ENCODE measurements at regions not wholly inside any gene's neighbourhood (a gene's known extent, or its start where the extent isn't known, plus 50 kb on each side); places are given as distances from the start of the nearest gene placed in this dataset.

DNA sequence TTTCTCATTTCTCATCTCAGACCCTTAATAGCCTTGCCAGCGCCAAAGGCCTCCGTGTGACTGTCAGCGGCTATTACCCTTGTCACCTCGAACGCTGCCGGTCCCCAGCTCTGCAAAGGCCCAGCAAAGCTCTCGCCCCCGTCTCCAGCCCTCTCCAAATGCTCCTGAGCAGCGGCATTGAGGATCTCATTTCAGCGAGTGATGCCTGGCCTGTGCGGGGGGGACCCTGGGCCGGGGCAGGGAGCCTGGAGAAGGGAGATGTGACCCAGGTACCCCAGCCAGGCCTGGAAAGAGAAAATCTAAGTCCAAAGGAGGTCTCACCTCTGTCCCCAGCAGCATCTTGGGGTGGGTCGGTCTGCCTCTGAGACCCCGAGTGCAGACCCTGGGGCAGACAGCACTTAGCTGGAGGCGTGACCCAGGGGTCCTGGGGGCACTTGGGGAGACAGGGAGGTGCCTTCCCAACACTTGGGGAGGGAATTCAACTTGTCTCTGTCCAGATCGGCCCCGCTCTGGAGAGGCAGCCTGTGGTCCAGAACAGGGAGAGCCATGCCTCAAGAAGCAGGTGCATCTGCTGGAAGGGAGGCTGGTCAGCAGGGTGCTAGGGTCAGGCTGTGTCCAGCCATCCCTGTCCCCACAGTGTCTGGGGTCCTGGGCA lies 521.3 kb downstream of the TBC1D22A start:
- no peak overlapping the region for H3K4me3 ChIP-seq (ENCODE audit: low read depth, low read length)
- TF ChIP-seq, protein P1, sequence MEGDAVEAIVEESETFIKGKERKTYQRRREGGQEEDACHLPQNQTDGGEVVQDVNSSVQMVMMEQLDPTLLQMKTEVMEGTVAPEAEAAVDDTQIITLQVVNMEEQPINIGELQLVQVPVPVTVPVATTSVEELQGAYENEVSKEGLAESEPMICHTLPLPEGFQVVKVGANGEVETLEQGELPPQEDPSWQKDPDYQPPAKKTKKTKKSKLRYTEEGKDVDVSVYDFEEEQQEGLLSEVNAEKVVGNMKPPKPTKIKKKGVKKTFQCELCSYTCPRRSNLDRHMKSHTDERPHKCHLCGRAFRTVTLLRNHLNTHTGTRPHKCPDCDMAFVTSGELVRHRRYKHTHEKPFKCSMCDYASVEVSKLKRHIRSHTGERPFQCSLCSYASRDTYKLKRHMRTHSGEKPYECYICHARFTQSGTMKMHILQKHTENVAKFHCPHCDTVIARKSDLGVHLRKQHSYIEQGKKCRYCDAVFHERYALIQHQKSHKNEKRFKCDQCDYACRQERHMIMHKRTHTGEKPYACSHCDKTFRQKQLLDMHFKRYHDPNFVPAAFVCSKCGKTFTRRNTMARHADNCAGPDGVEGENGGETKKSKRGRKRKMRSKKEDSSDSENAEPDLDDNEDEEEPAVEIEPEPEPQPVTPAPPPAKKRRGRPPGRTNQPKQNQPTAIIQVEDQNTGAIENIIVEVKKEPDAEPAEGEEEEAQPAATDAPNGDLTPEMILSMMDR (IDR thresholded peaks at IDR 0.05; ENCODE audit: low read depth, low read length, missing control alignments), result no peak
- no peak for DNase-seq (ENCODE audit: low read depth)

GRCh38 chr22:47282851-47283250 lies 520.4 kb downstream of the TBC1D22A start:
- TF ChIP-seq, protein P1 (IDR thresholded peaks at IDR 0.05; ENCODE audit: low read depth, low read length, missing control alignments), result no peak
- no peak for DNase-seq (ENCODE audit: low read depth)
- no peak overlapping the region for H3K4me3 ChIP-seq (ENCODE audit: low read depth, low read length)

DNA sequence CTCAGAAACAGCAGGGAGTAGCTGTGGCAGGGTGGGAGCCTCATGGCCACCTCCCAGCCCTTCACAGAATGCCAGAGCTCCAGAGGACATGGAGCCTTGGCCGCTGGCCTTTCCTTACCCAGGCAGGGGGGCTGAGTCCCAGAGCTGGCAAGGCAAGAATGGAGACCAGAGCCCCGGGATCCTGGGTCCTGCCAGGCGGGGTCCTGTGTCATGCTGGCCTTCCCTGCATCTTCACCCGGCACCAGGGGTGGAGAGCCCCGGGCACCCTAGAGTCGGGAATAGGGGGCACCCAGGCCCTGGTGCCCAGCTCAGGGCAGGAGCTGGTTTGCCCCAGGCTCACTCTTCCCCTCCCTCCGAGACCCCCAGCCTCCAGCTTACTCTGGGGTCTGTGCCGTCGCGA lies 519.9 kb downstream of the TBC1D22A start:
- TF ChIP-seq, protein P1 (IDR thresholded peaks at IDR 0.05; ENCODE audit: low read depth, low read length, missing control alignments), result no peak
- no peak overlapping the region for H3K4me3 ChIP-seq (ENCODE audit: low read depth, low read length)
- no peak for DNase-seq (ENCODE audit: low read depth)

- no peak for DNase-seq (ENCODE audit: low read depth)
- no peak overlapping the region for H3K4me3 ChIP-seq (ENCODE audit: low read depth, low read length)
- TF ChIP-seq, protein P1 (IDR thresholded peaks at IDR 0.05; ENCODE audit: low read depth, low read length, missing control alignments), result no peak
These were observed 519.0 kb downstream of the TBC1D22A start for GRCh38 chr22:47281126-47282106.

DNA sequence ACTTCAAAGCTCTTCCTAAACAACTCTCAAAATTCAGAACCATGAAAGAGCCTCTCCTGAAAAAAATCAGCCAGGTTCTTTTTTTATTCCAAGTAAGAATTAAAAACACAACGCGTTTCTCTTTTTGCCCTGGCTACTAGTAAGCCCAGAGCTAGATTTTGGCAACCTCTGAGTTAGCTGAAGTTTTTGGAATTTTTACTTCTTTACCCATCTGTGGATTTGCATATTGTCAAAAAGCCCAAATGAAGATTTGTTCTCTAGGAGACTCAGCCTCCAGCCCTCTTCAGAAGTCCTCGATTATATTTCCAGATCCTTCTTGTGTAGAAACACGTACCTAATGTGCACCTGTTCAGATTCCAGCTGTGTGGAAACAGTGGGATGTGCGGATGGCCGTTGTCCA lies 517.9 kb downstream of the TBC1D22A start:
- no peak for DNase-seq (ENCODE audit: low read depth)
- TF ChIP-seq, protein P1 (IDR thresholded peaks at IDR 0.05; ENCODE audit: low read depth, low read length, missing control alignments), result no peak
- H3K4me3 ChIP-seq (ENCODE audit: low read depth, low read length), result no peak overlapping the region

DNA sequence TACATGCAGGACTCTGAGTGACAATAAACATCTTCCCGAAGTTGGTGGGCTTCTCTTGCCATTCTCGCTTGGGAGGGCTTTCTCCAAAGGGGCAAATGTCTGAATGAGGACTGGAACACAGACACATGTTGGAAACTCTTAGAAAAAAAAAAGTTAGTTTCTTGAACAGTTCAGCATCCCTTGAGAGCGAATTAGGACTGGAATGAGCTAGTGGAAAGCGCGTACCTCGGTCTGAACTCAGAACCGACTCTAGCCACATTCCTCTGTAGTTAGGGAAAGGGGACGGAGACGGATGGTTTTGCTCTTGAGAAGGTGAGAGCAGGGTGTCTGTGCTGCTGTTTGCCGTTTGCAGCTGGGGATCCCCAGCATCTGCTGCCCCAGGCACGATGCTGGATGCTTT lies 517.3 kb downstream of the TBC1D22A start:
- no peak for DNase-seq (ENCODE audit: low read depth)
- TF ChIP-seq, protein P1 (IDR thresholded peaks at IDR 0.05; ENCODE audit: low read depth, low read length, missing control alignments), result no peak
- H3K4me3 ChIP-seq (ENCODE audit: low read depth, low read length), result no peak overlapping the region
